HG02885 (cell line): ENCODE measurements at regions not wholly inside any gene's neighbourhood (a gene's known extent, or its start where the extent isn't known, plus 50 kb on each side); places are given as distances from the start of the nearest gene placed in this dataset.
"Not testable (repeated sequence)": the region's sequence is repeated elsewhere in the genome, so short reads cannot be mapped to it uniquely, and the experiment has no call there.

Source experiments
- ATAC-seq: cut with Tn5 transposase; IDR thresholded peaks from one replicate; pipeline ENCODE4 v1.9.1; 2021; ENCODE audit warnings: mild to moderate bottlenecking; ENCODE audit not compliant: unreplicated experiment, poor library complexity

DNA sequence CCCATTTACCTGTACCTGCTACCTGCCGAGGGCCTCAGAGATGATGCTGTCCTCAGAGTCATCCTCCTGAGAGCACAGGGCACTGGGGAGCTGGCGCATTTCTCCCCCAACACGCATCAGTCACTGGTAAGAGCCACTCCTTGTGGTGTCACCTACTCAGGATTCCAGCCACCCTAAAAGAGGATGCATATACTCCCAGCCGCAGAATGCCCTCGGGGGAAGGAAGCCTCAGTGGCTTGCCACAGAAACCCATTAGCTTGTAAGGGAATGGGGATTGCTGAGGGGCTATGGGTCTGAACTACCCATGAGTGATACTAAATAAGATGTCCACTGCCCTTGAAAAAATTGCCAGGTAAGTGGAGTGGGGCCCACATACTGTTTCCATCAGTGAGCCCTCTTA, 279.2 kb downstream of the WDR11 start:
- ATAC-seq: no peak

DNA sequence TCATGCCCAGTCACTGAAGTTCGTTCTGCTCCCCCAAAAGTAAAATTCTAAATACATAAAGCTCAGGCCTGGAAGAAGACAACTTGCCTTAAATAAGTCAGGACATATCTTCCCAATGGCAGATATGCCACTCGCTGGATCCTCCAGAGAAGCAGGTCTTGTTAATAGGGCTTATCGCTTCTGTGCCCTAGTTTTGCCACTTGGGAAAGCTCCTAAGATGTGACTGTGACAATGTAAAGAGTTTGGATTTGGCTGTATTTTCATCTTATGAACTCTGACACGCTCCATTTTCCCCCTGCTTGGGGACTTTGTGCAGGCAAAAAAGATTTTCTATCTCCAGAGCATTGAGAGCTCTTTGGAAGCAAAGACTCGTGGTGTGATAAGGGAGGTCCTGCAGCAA, 279.9 kb downstream of the WDR11 start:
- no peak for ATAC-seq

DNA sequence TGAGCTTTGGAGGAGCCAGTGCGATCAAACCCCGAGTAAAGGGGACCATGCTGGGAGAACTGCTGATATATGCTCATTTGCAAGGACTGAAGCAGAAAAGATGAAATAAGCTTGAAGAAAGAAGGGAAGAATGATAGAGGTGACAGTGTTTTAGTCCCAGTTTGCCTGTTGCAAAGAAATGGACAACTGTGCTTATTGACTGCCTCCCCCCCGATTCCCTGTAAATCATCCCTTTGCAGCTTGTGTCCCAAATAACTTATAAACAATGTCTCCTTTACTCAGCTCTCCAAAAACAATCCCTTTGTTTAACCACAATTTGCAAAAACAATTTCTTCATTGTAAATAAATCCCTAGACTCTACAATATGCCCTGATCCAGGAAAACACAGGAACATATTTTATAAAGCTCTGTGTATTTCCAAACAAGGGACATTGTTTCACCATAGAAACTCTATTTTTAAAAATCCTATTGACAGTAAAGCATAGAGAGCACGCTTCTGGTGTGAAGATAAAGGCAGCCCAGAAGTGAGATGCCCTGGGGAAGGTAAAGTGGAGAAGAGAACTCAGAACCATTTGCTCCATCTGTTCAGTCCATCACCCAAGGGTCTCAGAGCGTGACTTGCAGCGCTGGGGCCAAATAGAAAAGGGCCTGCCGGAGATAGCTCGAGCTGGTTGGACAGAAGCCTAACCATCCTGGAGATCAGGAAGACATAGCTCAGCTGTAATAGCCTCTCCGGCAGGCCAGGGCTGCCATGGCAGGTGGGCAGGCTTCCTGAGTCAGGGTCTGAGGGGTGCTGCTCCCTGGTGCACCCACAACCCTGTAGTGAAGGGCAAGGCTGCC, 280.5 kb downstream of the WDR11 start:
- no peak for ATAC-seq

DNA sequence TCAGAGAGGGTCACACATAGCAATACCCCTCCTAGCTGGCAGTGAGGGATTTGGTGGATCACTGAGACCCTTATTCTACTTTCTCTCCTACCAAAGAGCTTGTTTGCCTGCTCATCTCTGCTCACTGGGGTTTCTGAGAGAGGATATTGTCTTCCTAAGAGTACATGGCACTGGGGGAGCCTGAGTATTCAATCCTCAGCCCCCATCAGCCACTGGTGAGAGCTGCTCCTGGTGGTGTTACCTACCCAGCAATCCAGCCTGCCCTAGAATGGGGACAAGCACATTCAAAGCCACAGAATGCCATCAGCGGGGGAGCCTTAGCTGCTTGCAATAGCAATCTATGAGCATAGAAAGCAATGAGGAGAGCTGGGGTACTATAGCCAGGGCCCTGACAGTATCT, 281.1 kb downstream of the WDR11 start:
- no peak for ATAC-seq

DNA sequence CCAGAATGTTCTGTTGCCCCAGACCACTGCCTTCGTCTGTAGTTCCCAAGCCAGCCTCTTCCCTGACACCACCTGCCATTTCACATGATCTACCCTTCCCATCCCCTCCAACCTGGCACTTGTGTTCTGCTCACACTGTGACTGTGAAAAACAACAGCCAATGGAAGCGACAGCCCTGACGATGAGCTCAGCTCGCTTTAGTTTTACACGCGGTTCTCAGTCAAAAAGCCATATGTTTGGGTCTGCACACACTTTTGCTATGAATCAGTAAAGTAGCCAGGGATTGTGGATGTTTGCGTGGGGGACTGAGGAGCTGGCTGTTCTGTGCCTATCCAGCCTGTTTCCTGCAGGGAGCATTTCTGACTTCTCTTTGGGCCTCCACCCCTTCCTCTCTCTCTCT, 282.7 kb downstream of the WDR11 start:
- ATAC-seq: no peak

DNA sequence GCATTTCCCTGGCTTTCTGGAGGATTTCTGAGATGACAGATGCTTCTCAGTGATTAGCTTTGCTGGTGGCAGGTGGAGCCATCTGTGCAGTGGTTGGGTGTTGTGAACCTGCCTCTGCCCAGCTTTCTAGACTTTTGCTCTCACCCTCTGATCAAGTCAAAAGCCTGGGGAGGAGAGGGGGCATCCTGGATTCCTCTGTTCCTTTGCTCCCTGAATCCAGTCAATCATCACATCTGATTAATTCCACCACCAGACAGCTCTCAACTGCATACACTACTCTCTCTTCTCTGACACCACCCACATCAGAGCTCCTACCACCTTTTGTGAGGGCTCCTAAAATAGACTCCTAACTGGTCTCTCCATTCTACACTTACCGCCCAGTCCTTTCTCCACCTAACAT, 283.5 kb downstream of the WDR11 start:
- ATAC-seq: no peak

DNA sequence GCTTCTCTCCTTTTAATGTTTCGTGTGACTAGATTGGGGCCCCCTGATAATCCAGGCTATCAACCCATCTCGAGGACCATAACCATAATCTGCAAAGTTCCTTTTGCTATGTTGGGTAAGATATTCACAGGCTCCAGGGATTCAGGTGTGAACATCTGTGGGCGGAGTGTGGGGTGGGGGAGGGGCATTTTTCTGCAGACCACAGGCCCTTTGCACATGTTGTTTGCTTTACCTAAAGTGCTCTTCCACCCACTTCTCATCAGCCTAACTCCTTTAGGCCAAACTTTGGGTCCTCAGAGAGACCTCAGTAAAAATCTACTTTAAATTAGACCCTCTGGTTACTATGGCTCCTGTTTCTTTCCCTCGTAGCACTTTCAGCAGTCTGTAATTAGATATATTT, 284.4 kb downstream of the WDR11 start:
- no peak for ATAC-seq

DNA sequence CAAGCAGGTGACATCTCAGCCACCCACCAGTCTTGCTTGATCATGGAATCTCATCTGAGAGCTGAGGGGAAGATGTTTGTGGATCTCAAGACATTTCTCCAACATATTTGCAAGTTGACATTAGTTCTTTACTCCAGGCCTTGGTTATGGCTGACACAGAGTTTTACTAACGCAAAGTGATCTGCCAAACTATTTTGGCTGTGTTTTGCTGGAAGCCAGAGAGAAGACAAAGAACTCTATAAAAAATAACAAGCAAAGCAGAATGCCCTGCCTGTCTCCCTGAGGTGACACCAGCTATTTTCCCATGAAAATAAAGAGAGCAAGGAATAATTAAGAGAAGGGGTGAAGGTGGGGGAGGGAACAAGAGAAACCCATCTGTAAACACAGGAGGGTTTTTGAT, 286.4 kb downstream of the WDR11 start:
- no peak for ATAC-seq

DNA sequence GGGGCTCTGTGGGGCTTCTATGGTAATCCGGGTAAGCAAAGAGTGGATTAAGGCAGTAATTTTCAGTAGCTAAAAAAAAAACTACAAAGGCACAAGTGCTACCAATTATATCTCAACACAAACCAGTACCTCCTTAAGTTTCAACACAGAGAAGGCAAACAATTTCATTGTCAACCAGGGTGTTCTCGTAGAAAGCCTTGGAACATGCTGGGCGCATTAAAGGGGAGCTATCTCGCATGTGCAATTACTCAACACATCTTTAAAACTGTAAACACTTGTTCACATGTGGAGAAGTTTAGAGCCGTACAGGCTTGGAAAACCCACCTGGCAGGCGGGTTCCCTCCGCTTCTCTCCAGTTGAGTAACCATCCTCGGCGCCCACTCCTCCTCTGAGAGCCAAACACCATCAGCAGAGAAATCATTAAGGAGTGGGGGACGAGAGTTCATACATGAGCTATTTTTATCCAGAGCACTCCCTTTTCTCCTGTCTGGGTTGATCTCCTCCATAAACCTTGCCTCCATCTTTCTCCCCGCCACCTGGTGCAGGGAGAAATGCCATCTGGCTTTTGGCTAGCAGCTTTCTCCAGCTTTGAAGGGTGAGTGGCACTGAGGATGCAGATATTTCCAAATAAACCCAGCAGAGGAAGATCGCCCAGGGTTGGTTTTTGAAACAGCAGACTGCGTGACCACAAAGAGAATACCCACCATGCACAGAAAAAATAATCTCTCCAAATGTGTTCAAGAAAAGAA, 287.1 kb downstream of the WDR11 start:
- no peak for ATAC-seq

DNA sequence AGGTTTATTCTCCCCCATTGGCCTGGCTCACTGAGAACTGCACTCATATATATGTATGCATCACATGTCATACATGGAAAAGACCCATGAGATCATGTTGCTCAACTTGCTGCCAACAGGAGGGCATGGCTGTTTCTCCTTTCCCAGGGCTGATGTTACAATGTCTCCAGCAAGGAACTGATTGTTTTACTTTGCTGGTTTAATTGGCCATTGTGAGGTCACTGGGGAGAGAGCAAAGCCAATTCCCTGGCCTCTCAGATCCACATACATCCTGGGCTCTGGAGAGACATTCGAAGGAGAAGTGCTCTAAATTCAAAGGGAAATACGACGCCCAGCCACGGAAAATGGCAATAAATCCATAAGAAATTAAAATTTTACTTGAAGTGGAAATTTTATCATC, 287.8 kb downstream of the WDR11 start:
- ATAC-seq: no peak

DNA sequence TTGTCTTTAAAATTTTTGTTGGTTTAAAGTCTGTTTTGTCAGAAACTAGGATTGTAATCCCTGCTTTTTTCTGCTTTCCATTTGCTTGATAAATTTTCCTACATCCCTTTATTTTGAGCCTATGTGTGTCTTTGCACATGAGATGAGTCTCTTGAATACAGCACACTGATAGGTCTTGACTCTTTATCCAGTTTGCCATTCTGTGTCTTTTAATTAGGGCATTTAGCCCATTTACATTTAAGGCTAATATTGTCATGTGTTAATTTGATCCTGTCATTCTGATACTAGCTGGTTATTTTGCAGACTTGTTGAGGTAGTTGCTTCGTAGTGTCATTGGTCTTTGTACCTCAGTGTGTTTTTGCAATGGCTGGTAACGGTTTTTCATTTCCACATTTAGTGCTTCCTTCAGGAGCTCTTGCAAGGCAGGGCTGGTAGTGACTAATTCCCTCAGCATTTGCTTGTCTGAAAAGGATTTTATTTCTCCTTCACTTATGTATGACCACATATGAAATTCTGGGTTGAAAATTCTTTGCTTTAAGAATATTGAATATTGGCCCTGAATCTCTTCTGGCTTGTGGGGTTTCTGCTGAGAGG, 294.7 kb downstream of the WDR11 start:
- not testable (repeated sequence) for ATAC-seq

DNA sequence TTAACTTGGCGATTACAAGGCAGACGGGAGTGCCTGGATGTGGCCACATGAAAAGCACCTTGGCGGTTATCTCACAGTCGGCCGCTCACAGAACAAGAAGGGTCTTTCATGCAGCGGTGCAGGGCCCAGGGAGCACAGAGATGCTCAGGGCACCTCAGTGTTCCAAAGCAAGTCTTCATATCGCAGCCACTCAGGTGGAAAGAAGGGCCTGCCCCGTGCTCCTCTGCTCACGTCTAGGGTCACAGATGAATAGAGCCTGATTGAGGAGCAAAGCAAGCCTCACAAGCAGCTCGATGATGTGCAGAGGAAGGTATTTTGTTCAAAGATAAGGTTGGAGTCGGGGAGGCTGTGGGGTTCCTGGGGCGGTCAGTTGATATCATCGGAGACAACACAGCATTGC, 297.8 kb downstream of the WDR11 start:
- no peak for ATAC-seq

DNA sequence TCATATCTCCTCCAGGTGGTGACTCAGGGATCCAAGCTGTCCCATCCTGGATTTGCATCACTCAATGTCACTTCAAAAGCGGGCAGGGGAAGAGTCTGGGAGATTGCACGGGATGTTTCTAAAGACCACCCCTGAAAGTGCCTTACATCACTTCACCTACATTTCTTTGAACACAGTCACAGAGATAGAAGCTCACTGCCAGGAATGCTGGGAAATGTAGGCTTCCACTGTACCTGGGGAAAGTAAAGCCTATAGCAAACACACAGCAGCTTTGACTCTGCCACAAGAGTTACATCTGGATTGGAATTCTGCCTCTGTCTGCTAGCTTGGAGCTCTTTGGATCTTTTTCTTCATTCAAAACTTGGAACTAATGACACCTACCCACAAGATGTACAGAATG, 300.9 kb downstream of the WDR11 start:
- no peak for ATAC-seq

DNA sequence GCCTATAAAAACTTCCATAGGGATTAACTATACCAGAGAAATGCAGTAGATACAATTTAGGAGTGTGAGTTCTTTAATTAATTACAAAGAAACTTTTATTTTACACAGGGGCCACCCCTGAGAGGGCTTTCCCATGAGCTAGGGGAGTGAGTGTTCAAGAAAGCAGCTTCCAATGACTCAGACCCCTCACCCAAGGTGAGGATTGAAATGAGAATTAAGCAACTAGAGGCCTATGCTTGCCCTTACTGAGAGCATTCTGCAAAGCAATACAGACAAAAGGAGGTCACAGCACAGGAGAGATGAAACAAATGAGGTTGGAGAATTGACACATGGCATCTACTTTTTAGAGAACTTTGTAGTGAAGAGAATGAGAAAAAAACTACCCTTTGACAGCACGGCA, 301.8 kb downstream of the WDR11 start:
- no peak for ATAC-seq

DNA sequence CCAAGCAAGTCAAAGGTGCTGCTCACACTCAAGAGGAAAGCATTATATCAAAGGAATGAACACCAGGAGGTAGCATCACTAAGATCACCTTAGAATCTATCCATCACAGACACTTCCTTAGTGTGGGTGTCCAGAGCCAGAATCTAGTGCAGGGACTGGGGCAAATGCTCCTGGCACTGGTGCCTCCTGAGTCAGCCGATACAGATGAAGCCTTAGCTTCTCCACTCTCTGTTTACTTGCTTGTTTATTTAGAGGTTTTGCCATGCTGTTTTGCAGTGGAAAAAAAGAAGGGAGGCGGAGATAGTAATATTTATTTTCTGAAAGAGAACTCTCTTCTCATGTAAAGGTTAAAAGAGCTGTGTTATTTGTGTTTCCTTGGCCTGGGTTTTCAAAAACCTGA, 303.1 kb downstream of the WDR11 start:
- ATAC-seq: no peak

DNA sequence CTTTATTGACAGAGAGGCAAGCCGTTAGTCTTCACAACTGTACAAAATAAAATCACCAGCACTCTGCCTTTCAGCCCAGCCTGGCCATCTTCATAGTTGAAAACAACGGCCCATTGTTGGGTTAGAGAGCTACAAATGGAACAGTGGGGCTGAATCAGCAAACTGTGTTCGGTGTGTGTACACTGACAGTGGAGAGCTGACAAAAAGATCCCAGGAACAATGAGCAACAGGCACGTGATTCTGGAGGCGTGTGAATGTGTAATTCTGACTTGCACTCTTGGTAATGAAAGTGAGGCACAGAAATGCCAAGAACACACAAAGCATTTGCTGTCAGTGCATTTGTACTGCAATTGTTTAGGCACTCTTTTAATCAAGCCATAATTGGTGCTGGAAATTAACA, 303.7 kb downstream of the WDR11 start:
- ATAC-seq: no peak

DNA sequence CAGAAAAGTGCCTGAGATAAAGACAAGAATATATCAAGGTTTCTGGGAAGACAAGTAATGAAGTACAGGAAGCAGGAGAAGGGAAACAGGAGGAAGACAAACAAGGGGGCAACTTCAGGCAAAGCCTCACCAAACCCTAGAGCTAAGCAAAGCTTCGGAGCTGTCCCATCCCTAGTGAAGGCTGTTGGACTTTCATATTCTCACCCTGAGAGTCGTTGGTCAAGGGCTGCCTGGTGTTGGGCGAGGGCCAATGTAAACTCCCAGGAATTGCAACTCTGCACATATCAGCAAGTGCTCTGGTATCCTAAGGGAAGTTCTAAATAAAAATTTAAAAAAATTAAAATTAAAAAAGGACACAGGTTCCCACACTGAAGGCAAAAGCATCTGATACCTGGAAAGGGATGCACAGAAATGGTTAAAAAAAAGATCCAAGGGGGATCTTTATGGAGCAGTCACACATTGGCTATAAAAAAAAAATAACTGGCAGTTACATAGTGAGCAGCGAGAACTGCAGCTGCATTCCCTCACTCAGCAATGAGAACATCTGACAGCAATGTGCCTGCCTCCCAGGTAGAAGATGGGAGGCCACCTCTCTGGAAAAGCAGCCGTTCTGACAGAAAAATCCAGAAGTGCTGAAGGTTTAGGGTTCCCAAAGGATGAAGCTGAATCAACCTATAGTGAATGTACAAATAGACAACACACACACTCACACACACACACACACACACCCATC, 304.7 kb downstream of the WDR11 start:
- no peak for ATAC-seq

DNA sequence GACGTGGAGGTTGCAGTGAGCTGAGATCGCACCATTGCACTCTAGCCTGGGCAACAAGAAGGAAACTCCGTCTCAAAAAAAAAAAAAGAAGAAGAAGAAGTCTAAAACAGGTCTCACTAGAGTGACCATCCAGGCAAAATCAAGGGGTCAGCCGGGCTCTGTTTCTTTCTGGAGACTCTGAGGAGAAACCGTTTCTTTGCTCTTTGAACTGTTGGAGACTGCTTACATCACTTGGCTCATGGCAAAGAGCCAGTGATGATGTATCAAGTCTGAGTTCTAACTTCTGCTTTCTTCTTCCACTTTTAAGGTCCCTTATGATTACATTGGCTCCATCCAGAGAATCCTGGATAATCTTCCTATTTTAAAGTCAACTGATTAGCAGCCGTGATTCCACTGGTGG, 306.8 kb downstream of the WDR11 start:
- ATAC-seq: no peak

DNA sequence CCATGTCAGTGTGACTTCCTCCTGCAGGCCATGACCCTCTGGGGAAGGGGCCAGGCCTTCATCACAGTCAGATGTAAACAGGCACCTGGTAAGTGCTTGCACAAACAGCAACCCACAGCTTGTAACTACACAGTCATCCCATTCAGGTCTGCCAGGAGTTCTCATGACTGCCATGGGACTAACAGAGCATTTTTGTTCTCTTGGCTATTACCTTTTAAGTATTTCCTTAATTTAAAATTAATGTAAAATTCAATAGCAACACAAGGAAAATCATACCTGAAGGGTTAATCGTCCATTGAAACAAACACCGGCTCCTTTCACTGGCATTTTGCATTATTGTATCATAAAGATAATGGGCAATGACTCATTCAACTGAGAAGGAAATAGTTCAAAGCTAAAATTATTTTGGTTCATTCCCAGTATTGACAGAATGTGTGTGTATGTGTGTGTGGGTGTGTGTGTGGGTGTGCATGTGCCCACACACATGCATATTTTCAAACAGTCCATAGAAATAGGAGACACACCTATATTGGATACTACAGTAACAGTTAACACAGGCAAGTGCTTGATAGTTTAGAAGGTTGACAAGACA, 307.9 kb downstream of the WDR11 start:
- ATAC-seq: no peak

DNA sequence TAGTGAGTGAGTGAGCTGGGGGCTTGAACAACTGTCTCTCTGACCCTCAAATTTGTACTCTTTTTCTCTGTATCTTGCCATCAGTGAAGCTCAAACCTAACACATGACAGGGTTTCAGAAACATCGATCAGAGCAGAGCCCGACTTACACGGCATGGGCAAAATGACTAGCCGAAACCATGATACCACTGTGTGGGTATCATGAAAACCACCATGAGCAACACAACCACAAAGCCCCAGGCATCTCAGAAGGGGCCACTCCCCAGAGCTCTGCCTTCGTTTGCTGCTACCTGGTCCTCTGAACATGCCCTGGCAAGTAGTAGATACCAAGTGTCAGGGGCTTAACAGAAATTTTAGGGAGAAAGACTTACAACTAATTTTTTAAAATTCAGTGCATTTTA, 308.5 kb downstream of the WDR11 start:
- no peak for ATAC-seq
